NCI-H510A treated with DMSO at 0.1 percent for 48 hours (cell line): ENCODE measurements at regions not wholly inside any gene's neighbourhood (a gene's known extent, or its start where the extent isn't known, plus 50 kb on each side); places are given as distances from the start of the nearest gene placed in this dataset.
A peak's percentile ranks its signal among the peaks of the same experiment; 100 is the strongest.
"Not testable (repeated sequence)": the region's sequence is repeated elsewhere in the genome, so short reads cannot be mapped to it uniquely, and the experiment has no call there.

Experiments
- DNase-seq: peaks from one replicate; lab custom pipeline; 2025; lab: John Stamatoyannopoulos, UW

- DNase-seq = no peak
Measured at GRCh38 chr16:80009971-80010659, 409.6 kb upstream of the MAF start.

GRCh38 chr16:80008857-80009256 lies 408.3 kb upstream of the MAF start:
- no peak for DNase-seq

- DNase-seq = no peak
Measured at GRCh38 chr16:80007231-80007630, 406.7 kb upstream of the MAF start.

- no peak for DNase-seq
Measured at GRCh38 chr16:80006241-80007215, 406.0 kb upstream of the MAF start.

GRCh38 chr16:80004113-80004512 lies 403.6 kb upstream of the MAF start:
- DNase-seq = no peak

GRCh38 chr16:80002261-80002660 lies 401.7 kb upstream of the MAF start:
- DNase-seq = no peak

- DNase-seq = no peak
Measured at GRCh38 chr16:79998143-79998542, 397.6 kb upstream of the MAF start.

GRCh38 chr16:79997257-79997656 lies 396.7 kb upstream of the MAF start:
- no peak for DNase-seq

GRCh38 chr16:79996321-79996720 lies 395.8 kb upstream of the MAF start:
- DNase-seq = no peak

GRCh38 chr16:79995315-79995714 lies 394.8 kb upstream of the MAF start:
- no peak for DNase-seq

- no peak for DNase-seq
Measured at GRCh38 chr16:79994418-79994817, 393.9 kb upstream of the MAF start.

GRCh38 chr16:79993629-79994209 lies 393.2 kb upstream of the MAF start:
- DNase-seq = no peak

GRCh38 chr16:79991969-79992368 lies 391.4 kb upstream of the MAF start:
- DNase-seq = no peak

GRCh38 chr16:79988721-79989220 lies 388.2 kb upstream of the MAF start:
- no peak for DNase-seq

- no peak for DNase-seq
Measured at GRCh38 chr16:79988089-79988488, 387.6 kb upstream of the MAF start.

- DNase-seq = no peak
Measured at GRCh38 chr16:79986352-79986751, 385.8 kb upstream of the MAF start.

GRCh38 chr16:79985606-79986005 lies 385.1 kb upstream of the MAF start:
- no peak for DNase-seq

- DNase-seq = not testable (repeated sequence)
Measured at GRCh38 chr16:79984149-79984548, 383.6 kb upstream of the MAF start.

- DNase-seq = no peak
Measured at GRCh38 chr16:79982862-79983261, 382.3 kb upstream of the MAF start.

- DNase-seq = no peak
Measured at GRCh38 chr16:79982361-79982760, 381.8 kb upstream of the MAF start.

GRCh38 chr16:79981814-79982213 lies 381.3 kb upstream of the MAF start:
- DNase-seq = no peak

GRCh38 chr16:79980650-79981521 lies 380.3 kb upstream of the MAF start:
- peak; percentile 3 for DNase-seq
